AG04450 (cell line): ENCODE measurements at regions not wholly inside any gene's neighbourhood (a gene's known extent, or its start where the extent isn't known, plus 50 kb on each side); places are given as distances from the start of the nearest gene placed in this dataset.
"Not testable (repeated sequence)": the region's sequence is repeated elsewhere in the genome, so short reads cannot be mapped to it uniquely, and the experiment has no call there.

Experiments used
- CTCF ChIA-PET: fragments of 300-600, 350-600 bp; formaldehyde crosslinking; extraction: SDS; loops from one replicate; lab custom pipeline; 2022; ENCODE audit warnings: antibody characterized with exemption, inconsistent platforms; lab: Charles Lee
- POLR2A ChIA-PET: fragments of 350-600 bp; formaldehyde crosslinking; extraction: SDS; loops from one replicate; lab custom pipeline; 2021; ENCODE audit warnings: antibody characterized with exemption, inconsistent platforms; lab: Yijun Ruan, JAX
- DNase-seq: peaks from one replicate; pipeline ENCODE4 v3.0.0-alpha.2; 2011; ENCODE audit warnings: low read depth, low spot score
- H3K27ac ChIP-seq: one replicate; pipeline ENCODE4 v1.5.1; 2012; ENCODE audit warnings: low read depth, low read length, control low read depth
- H3K27me3 ChIP-seq: one replicate; pipeline ENCODE4 v1.6.0; 2012; ENCODE audit warnings: low read length; ENCODE audit not compliant: control insufficient read depth, insufficient read depth
- H3K4me3 ChIP-seq: 2 replicates; pipeline ENCODE4 v1.5.1; 2011; ENCODE audit warnings: mild to moderate bottlenecking, low read depth, low read length, control low read depth
- H3K9me3 ChIP-seq: 2 replicates; pipeline ENCODE4 v1.5.1; 2012; ENCODE audit warnings: low read length; ENCODE audit not compliant: control insufficient read depth, insufficient read depth
- CTCF ChIP-seq: IDR thresholded peaks from 2 replicates; pipeline ENCODE4 v1.5.1; 2011; ENCODE audit warnings: low read depth, low read length, control low read depth, inconsistent platforms

- H3K4me3 ChIP-seq: no peak overlapping the region
- POLR2A ChIA-PET: no interaction called here
Observed at GRCh38 chr5:118353970-118354369, 634.4 kb downstream of the DTWD2 start.

GRCh38 chr5:118336468-118336867, 651.9 kb downstream of the DTWD2 start:
- Histone ChIP-seq H3K9me3 (peaks cover 15% of the 10 kb centered on the region; the same call in 1 of the 2 replicates), H3K27me3 (no peaks in the 10 kb centered on the region), H3K4me3 (no peak overlapping the region), H3K27ac (no peak overlapping the region)
- no peak for TF ChIP-seq CTCF
- DNase-seq: no peak
- ChIA-PET CTCF (no interaction called here), POLR2A (no interaction called here)

More at GRCh38 chr5:118353970-118354369, 634.4 kb downstream of the DTWD2 start:
- Histone ChIP-seq H3K27ac (no peak overlapping the region), H3K27me3 (no peaks in the 10 kb centered on the region), H3K9me3 (no peaks in the 10 kb centered on the region)
- no peak for TF ChIP-seq CTCF
- DNase-seq: no peak
- CTCF ChIA-PET: no interaction called here

- ChIA-PET CTCF (interaction anchor here (0.6 kb wide), 1 partner anchor 8 kb away, joined by 4 read pairs; no protein-coding TSS in a partner anchor), POLR2A (no interaction called here)
- Histone ChIP-seq H3K4me3 (no peak overlapping the region), H3K27me3 (no peaks in the 10 kb centered on the region), H3K27ac (no peak overlapping the region), H3K9me3 (peaks cover 12% of the 10 kb centered on the region)
- DNase-seq: no peak
- no peak for TF ChIP-seq CTCF
Observed at GRCh38 chr5:118327389-118327788, 661.0 kb downstream of the DTWD2 start.

GRCh38 chr5:118326481-118327045, 661.8 kb downstream of the DTWD2 start:
- no peak overlapping the region for H3K27ac ChIP-seq
- H3K27me3 ChIP-seq: no peaks in the 10 kb centered on the region
- POLR2A ChIA-PET: no interaction called here
- no peak overlapping the region for H3K4me3 ChIP-seq
- no peak for DNase-seq
- H3K9me3 ChIP-seq: peaks cover 8% of the 10 kb centered on the region
- no peak for TF ChIP-seq CTCF
- CTCF ChIA-PET: no interaction called here

GRCh38 chr5:118325931-118326330, 662.4 kb downstream of the DTWD2 start:
- ChIA-PET POLR2A (no interaction called here), CTCF (no interaction called here)
- Histone ChIP-seq H3K27ac (no peak overlapping the region), H3K9me3 (peaks cover 8% of the 10 kb centered on the region), H3K27me3 (no peaks in the 10 kb centered on the region), H3K4me3 (no peak overlapping the region)
- no peak for DNase-seq
- no peak for TF ChIP-seq CTCF

- CTCF ChIA-PET, H3K27ac ChIP-seq, DNase-seq, POLR2A ChIA-PET, H3K27me3 ChIP-seq, H3K4me3 ChIP-seq: not testable (repeated sequence)
- peaks cover 10% of the 10 kb centered on the region for H3K9me3 ChIP-seq
Observed at GRCh38 chr5:118323723-118324122, 664.6 kb downstream of the DTWD2 start.
